ENCODE measurements at regions not wholly inside any gene's neighbourhood (a gene's known extent, or its start where the extent isn't known, plus 50 kb on each side); places are given as distances from the start of the nearest gene placed in this dataset.

DNA sequence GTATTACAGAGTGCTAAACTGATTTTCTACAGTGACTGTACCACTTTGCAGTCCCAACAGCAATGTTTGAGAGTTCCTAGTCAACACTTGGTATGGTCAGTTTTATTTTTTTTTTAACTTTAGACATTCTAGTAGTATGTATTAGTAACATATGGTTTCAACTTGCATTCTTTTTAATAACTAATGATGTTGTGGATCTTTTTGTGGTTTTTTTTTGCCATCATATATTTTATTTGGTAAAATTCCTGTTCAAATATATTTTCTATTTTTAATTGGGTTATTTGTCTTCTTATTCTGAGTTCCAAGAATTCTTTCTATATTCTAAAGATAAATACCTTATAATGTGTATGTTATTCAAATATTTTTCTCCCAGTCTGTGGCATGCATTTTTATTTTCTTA is 189.4 kb upstream of the ECI2 start:
- DNase-seq (ENCODE audit: low read depth), result no peak

DNA sequence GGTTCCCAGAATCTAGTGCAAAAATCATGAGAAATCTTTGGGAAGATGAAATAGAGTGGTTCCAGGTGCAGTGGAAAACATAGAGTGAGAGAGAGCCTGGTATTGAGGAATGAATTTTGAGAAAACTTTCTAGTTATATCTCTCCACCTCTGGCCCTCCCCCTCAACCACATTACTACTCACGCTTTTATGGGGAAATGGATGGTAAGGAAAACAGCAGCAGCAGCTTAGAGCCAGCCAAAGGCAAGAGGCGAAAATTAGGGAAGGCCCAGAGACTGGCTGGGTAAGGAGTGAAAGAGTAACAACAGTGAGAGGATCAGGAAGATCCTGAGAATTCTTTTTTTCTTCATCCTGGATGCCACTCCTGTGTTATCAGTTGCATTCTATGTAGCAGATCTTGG is 187.9 kb upstream of the ECI2 start:
- DNase-seq (ENCODE audit: low read depth), result no peak

DNA sequence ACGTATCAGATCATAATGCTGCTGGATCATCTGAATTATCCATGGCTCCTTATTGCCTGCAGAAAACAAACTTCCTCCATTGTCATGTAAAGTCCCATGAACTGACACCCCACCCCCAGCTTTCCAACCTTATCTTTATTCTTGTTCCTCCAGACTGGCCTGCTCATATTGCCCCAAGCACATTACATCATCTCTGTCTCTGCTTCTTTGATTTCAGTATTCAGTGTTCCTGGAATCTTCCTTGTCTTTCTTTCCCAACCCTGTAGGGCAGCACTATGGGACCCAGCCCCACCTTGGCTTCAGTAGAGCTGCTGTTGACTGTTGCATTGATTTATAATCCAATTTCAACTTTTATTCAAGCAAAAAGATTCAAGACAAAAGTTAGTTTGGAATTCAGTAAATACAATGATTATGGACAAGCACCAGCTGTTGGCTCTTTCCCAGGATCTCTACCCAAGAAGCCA is 187.5 kb upstream of the ECI2 start:
- DNase-seq (ENCODE audit: low read depth), result no peak

DNA sequence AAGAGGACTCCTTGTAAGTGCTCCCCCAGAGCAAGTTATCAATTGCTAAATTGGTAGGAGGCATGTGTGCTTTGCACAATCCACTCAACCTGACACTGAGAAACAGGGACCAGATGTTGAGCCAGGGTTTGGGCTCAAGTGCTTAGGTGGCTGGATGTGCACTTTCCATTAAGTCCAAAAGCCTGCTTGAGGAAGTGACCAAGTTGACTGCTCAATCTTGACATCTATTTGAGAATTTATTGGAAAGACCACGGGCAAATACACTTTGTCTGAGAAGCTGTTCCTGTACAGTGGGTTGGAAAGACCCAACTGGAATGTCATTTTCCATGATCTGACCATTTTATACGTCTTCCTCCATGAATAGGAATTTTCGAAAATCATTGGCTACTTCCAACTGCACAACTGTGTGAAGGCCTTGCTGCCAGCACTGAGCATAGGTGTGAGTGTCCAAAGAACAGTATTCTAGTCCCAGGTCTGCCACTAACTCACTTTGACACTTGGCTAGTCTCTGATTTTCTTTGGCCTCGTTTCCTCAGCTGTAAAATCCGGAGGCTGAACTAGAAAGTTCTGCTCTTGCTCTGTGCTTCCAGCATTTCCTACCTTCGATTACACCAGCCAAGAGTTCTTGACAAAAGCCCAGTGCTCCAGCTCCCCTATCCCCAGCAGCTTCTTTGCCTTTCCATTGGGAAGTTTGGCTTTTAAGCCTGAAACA is 186.9 kb upstream of the ECI2 start:
- DNase-seq (ENCODE audit: low read depth), result no peak

DNA sequence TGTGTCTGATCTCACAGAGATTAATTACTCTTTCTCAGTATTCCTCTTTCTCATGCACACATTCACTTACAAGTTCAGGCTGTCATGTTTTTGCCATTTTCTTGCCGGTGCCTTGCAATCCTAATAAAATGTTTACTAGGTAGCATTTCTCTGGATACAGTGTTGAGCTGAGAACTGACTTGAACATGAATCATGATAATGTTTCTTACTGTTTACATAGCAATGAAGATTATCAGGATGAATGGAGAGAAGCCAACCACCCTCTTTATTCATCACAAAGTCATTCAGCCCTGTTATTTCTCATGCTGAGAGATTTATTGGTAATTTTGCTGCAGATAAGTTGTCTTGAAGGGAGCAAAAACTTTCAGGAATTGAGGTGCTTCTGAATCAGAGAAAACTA is 185.5 kb upstream of the ECI2 start:
- no peak for DNase-seq (ENCODE audit: low read depth)

DNA sequence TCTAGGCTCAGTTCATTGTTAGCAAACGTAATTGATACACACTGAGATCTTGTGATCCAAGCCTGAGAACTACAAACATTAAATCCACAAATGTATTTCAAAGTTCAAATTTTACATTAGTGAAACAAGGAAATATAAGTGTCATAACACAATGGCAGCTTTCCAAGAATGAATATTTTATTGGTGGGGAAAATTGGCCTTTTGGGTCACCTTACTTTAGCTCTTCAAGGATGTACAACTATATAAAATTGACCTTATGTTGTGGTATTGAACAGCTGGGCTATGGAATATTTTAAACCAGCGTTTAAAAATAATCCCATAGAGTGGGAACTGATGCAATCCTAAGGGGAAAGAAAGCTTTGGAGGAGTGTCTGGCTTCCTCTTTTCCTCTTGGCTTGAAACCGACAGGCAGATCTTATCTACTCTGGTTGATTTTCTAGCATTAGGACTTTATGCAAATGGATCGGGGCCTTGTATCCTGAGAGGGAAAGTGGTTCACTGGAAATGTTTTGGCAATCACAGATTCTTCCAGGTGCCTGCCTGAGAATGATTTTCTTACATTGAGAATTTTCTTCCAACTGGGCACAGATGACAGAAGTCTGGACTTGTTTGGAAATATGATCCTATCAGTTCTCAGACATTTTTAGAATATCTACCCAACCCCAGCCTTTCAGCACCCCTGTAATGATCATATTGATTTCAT is 184.8 kb upstream of the ECI2 start:
- DNase-seq (ENCODE audit: low read depth), result no peak

DNA sequence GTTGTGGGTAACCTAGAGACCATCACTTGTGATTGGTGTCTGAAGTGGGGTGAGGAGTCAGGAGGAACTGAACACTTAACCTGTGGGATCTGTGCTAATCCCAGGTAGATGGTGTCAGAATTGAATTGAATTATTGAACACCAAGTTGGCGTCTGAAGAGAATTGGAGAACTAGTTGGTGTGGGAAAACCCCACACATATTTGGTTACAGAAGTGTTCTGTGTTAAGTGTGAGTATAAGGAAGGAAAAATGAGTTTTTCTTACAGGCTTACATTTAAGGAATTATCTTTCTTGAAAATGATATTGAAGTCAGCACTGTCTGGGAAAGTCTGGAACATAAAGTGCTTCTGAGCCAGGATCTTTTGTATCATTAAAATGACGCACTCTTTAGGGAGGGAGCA is 182.9 kb upstream of the ECI2 start:
- no peak for DNase-seq (ENCODE audit: low read depth)

DNA sequence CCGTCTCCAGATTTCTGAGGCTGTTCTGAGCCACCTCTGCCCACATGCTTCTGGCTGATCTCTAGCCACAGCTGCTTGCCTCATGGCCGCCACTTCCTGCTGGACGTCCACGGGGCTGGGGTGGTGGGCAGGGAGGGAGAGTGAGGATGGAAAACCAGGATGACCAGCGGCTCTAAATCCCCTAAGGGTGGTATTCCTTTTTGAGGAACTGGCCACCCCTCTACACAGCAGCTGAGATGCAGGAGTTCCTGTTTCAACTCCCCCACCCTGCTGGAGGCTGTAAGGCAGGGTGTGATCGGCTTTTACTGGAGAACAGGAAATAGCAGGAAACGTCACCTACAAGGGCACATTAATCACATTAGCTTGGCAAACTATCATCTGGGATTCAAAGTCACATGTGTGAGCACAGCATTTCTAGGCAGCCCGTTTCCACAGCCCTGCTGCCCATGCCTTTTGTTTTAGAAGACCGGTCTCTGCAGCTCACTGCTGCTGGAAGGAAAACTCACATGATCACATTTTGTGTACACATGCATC is 181.6 kb upstream of the ECI2 start:
- DNase-seq (ENCODE audit: low read depth), result no peak

DNA sequence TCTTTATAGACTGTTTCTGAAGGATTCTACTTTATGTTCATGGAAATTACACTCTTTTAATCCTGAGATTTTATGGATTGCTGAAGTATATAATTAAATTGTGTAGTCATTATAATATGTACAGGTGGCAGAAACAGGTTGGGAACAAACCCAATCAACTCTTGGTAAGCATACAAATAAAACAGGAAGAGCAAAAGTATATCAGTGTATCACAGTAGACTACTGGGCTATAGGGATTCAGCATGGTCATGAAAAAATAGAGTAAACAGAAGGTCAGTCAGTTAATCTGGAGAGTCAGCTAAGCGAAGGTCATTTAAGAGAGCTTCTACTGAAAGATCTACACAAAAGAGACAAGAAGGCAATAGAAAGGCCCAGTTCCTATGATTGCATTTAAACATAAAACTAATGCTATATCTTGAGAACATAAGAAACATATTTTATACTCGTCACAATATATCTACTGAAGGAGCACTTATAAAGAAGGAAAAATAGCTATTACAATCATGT is 178.9 kb upstream of the ECI2 start:
- no peak for DNase-seq (ENCODE audit: low read depth)

DNA sequence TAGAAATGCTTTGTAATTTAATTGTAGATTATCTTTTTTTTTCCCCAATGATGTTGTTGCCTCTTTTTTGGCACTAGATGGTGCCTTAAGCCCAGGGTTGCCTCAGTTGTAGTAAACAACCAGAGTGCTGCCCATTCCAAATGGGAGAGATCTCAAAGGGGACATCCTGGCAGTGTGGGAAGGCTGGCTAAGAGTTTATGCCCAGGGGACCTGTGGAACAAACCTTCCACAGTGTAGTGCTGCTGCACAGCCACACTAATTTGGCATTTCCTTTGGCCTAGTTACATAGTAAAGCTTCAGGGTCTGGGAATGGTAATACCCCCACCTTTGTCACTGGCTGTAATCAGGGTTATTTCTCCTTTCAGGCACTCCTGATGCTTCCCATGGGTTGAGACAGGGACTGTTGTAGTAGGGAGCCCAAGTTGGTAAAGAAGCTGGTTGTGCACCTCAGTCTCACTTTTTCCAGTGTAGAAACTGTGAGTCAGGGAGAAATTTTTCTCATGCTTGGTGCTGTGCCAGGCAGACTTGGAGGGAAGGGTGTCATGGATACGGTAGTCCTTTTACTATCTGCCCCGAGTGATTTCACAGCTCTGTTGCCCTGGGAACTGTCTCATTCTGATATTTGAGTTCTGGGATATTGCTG is 177.8 kb upstream of the ECI2 start:
- no peak for DNase-seq (ENCODE audit: low read depth)

DNA sequence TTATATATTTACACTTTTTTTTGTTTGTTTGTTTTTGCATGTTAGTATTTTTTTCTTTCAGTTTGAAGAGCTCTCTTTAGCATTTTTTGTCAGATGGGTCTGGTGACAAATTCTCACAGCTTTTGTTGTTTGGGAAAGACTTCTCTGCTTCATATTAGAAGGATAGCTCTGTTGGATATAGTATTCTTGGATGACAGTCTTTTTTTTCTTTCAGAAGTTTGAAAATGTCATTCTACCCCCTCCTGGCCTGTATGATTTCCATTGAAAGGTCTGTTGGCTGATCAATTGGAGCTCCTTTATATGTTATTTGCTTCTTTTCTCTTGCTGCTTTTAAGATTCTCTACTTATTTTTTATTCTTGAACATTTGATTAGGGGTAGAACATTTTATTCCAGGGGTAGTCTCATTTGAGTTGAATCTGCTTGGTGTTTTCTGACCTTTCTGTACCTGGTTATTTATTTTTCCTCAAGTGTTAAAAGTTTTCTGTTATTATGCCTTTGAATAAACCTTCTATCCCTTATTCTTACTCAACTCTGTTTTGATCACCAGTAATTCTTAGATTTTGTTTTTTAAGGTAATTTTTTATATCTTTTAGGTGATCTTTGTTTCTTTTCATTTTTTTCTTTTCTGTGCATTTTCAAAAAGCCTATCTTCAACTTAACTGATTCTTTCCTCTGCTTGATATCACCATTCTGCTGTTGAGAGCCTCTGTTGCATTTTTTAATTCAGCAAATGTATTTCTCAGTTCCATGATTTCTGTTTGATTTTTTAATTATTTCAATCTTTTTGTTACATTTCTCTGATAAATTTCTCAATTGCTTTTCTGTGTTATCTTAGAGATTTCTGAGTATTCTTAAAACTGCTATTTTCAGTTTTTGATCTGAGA is 176.8 kb upstream of the ECI2 start:
- DNase-seq (ENCODE audit: low read depth), result no peak

DNA sequence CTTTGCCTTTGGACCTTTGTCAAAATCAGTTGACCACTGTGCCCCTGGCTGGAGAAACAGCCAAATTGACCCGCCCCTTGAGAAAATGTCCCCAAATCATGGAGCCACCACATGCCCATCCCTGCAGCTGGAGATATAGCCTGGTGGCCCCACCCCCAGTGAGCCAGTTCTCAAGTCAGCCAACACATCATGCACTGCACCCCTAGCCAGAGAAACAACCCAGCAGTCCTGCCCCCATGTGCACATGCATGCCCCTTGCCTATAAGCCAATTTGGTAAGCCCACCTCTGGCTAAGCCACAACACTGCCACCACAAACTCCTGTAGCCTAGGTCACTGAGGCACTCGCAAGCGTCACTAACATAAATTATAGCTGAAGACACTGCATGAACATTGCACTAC is 174.2 kb upstream of the ECI2 start:
- DNase-seq (ENCODE audit: low read depth), result no peak

DNA sequence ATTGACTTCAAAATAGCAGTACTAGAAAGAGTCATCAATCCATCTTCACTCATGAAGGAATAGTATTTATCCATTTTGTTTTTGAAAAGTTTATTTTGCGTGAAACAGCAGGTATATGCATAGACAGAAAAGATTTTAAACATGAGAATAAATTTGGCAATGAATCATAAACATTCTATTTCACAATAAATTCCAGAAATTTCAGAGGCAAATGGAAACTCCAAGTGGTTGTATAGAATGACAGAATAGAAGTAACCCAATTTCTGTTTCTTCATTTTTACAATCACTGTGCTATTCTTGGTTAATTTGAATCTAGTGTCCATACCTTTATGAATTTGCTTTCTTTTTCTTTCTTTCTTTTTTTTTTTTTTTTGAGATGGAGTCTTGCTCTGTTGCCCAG is 173.0 kb upstream of the ECI2 start:
- no peak for DNase-seq (ENCODE audit: low read depth)

DNA sequence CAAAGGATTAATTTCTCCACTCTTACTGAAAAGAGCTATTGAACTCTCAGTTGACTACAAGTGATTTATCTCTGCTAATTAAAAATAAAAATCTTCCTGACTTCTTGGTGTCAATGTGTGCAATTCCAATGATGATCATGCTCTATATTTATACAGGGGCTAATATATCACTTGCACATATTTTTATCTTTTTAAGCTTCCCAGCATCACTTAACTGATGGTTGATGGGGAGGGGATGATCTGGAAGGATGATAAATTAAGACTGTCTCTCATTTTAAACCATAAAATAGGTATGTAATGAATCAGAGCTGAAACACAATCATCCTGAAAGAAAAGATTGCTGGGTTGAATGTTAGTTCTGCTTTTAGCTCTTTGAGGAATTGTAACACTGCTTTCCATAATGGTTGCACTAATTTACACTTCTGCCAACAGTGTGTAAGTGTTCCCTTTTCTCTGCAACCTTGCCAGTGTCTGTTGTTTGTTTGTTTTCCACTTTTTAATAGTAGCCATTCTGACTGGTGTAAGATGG is 169.6 kb upstream of the ECI2 start:
- no peak for DNase-seq (ENCODE audit: low read depth)

DNA sequence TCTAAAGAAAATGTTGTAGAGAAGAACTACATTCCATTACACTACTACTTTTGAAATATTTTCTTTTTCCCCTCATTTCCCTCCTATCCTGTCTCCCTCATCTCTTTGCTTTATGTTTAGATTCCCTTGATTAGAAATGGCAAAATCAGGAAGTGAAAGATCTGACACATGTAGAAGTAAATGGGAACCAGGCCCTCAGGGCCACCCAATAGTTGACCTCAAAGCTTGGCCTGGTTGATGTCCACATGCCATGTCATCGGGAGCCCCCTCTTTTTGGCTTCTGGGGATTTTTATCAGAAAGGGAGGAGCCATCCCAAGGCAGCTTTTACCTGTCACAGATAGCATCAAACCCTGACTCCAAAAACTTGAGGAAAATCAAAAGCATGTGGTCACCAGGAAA is 168.3 kb upstream of the ECI2 start:
- DNase-seq (ENCODE audit: low read depth), result no peak

DNA sequence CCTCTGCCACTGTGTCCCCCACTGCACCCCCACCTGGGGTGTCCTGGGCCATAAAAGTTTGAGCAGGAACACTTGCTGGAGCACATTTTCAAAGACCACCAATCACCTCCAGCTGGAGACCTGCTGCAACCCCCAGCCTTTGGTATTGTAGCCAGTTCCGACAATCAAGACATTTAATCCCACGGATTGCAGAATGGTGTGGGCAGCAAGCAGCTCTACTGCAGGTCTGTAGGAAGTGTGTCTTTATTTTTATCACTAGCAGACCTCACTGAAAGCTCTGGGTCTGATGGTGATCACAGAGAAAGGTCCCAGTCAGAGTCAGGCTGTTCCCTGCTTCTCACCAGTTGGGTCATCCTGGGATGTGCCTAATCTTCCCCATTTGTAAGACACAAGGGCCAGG is 167.1 kb upstream of the ECI2 start:
- DNase-seq (ENCODE audit: low read depth), result no peak

DNA sequence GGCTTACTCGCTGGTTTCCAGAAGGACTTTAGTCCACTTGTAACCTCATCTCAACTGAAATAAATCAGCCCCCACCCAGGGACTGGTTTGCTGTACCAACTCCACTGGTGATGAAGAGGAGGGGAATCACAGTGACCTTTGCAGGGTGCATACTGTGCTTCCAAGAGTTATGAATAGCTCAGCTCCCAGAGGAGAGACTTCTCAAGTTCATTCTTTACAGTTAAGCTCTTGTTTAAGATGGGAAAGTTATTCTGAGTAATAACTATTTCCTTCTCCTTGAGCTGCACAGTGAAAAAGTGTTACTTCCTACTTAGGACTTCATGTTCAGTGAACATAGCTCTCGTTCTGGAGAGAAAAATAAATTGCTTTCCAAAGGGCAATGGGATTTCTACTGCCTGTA is 166.5 kb upstream of the ECI2 start:
- no peak for DNase-seq (ENCODE audit: low read depth)

DNA sequence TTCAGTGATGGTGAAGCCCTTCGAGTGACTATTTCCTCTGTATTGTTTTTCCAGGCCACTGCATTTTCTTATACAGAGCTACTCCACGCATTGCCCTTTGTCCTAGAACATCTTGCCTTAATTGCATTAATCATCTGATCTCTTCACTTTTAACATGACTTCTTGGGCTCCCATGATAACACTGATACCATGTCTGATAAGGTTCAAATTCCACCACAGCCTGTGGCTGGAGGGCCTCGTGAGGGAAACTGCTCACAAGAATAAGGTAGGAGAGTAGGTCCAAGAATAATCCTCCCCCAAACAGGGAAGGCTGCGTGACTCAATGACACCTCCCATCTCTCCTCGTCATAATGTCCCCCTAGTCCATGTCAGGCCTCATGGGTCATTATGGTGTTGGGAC is 165.5 kb upstream of the ECI2 start:
- DNase-seq (ENCODE audit: low read depth), result no peak

DNA sequence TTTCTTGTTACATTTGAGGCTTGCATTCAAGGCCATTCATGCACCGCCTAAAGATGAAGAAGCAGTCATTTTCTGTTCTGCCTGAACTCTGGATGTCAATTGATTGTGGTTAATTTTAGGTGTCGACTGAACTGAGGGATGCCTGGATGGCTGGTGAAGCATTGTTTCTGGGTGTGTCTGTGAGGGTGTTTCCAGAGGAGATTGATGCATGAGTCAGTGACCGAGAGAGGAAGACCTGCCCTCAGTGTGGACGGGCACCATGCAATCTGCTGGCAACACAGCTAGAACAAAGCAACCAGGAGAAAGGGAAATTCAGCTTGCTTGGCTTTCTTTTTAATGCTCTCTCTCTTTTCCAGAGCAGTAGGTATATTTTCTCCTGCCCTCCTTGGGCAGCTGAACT is 164.1 kb upstream of the ECI2 start:
- DNase-seq (ENCODE audit: low read depth), result no peak

DNA sequence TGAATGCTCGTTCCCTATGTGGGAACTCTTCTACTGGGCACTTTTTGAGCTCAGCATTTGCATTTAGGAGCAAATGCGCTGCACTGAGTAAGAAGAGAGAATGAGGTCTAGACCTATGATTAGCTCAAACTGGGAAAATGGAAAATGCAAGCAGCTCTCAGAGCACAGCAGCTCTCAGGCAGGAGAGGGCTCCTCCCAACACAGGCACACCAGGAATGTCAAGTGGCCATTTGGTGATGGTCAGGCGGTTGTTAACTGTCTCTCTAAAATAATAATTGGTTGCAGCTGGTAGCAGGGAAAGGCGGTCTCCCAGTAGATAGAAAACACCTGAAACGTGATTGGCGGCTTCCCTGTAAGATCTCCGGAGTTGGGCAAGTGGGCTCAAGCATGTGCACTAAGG is 162.0 kb upstream of the ECI2 start:
- no peak for DNase-seq (ENCODE audit: low read depth)

DNA sequence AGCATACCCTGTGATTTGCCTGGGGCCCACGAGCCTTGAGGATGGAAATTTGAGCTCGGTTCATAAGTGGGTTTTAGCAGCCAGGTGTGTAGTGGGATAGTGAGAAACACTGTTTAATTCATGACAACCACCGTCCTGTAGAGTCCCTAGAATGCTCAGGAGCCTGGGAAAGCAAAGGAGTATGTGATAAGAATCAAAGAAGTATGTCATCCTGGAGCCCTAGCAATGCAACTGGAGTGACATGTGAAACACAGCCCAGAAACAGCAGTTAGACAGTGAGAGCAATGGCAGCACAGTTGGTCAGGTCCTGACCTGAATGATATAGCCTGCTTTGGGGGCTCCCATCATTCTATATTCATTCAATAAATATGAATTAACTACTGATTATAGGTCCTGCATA is 161.2 kb upstream of the ECI2 start:
- DNase-seq (ENCODE audit: low read depth), result no peak

DNA sequence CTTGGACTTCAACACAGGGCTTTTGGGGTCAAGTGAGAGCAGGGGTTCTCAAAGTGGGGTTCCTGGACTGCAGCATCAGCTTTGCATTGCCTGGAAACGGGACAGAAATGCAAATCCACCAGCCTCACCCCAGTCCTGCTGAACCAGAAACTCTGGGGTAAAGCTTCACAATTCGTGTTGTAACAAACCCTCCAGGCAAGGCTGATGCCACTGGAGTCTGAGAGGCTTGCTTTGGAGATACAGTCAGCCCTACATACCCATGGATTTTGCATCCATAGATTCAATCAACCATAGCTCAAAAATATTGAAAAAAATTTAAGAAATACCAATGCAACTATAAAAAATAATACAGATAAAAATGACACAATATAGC is 160.4 kb upstream of the ECI2 start:
- no peak for DNase-seq (ENCODE audit: low read depth)

Data from stimulated activated CD8-positive, alpha-beta memory T cell treated with anti-CD3 and anti-CD28 coated beads, Interleukin-12 subunit alpha, Interleukin-12 subunit beta, amount 100 ng/mL, for 1 hour (primary cell).